ENCODE measurements at regions not wholly inside any gene's neighbourhood (a gene's known extent, or its start where the extent isn't known, plus 50 kb on each side); places are given as distances from the start of the nearest gene placed in this dataset.

GRCh38 chr6:126464245-126464644 lies 124.3 kb downstream of the CENPW start:
- no peak for TF ChIP-seq EP300 (IDR thresholded peaks at IDR 0.05)
- TF ChIP-seq CTCF (IDR thresholded peaks at IDR 0.05) = no peak
- no peak for TF ChIP-seq POLR2A (IDR thresholded peaks at IDR 0.05)
- Histone ChIP-seq H3K27ac (no peak overlapping the region), H3K9me3 (no peaks in the 10 kb centered on the region), H3K36me3 (no peaks in the 10 kb centered on the region), H3K4me1 (ENCODE audit: insufficient read depth) (no peaks in the 10 kb centered on the region), H3K4me3 (no peak overlapping the region), H3K27me3 (no peaks in the 10 kb centered on the region)
- no peak for DNase-seq
- 84 to 96% (median 87%) methylated on average over 1 of the region's 1 CpG for WGBS, 3 donors
- intact Hi-C loops (cut with DNase I) = no loop called here

- no peak overlapping the region for H3K27ac ChIP-seq
- H3K27me3 ChIP-seq = no peaks in the 10 kb centered on the region
- no peak for DNase-seq
- no peak overlapping the region for H3K4me3 ChIP-seq
- no peaks in the 10 kb centered on the region for H3K4me1 ChIP-seq (ENCODE audit: insufficient read depth)
- TF ChIP-seq POLR2A (IDR thresholded peaks at IDR 0.05) (no peak), CTCF (IDR thresholded peaks at IDR 0.05) (no peak), EP300 (IDR thresholded peaks at IDR 0.05) (no peak)
- intact Hi-C loops (cut with DNase I) = no loop called here
- H3K9me3 ChIP-seq = no peaks in the 10 kb centered on the region
- no peaks in the 10 kb centered on the region for H3K36me3 ChIP-seq
Observed at GRCh38 chr6:126475449-126475848, 135.5 kb downstream of the CENPW start.

GRCh38 chr6:126477678-126478077 lies 137.8 kb downstream of the CENPW start:
- H3K4me3 ChIP-seq = no peak overlapping the region
- no peaks in the 10 kb centered on the region for H3K36me3 ChIP-seq
- no peaks in the 10 kb centered on the region for H3K4me1 ChIP-seq (ENCODE audit: insufficient read depth)
- DNase-seq = no peak
- H3K27me3 ChIP-seq = no peaks in the 10 kb centered on the region
- 88 to 95% (median 92%) methylated on average over 1 of the region's 1 CpG for WGBS, 3 donors
- H3K9me3 ChIP-seq = no peaks in the 10 kb centered on the region
- H3K27ac ChIP-seq = no peak overlapping the region
- intact Hi-C loops (cut with DNase I) = no loop called here
- no peak for TF ChIP-seq POLR2A (IDR thresholded peaks at IDR 0.05)
- no peak for TF ChIP-seq EP300 (IDR thresholded peaks at IDR 0.05)
- no peak for TF ChIP-seq CTCF (IDR thresholded peaks at IDR 0.05)

- TF ChIP-seq POLR2A (IDR thresholded peaks at IDR 0.05) (no peak), EP300 (IDR thresholded peaks at IDR 0.05) (no peak), CTCF (IDR thresholded peaks at IDR 0.05) (no peak)
- WGBS, 3 donors = 87 to 94% (median 92%) methylated on average over 2 of the region's 2 CpGs
- H3K4me3 ChIP-seq = no peak overlapping the region
- no peak overlapping the region for H3K27ac ChIP-seq
- H3K27me3 ChIP-seq = no peaks in the 10 kb centered on the region
- intact Hi-C loops (cut with DNase I) = no loop called here
- no peaks in the 10 kb centered on the region for H3K36me3 ChIP-seq
- no peaks in the 10 kb centered on the region for H3K4me1 ChIP-seq (ENCODE audit: insufficient read depth)
- no peaks in the 10 kb centered on the region for H3K9me3 ChIP-seq
- no peak for DNase-seq
Observed at GRCh38 chr6:126480268-126480667, 140.4 kb downstream of the CENPW start.

- Histone ChIP-seq H3K27ac (no peak overlapping the region), H3K36me3 (no peaks in the 10 kb centered on the region), H3K27me3 (no peaks in the 10 kb centered on the region), H3K4me1 (ENCODE audit: insufficient read depth) (no peaks in the 10 kb centered on the region), H3K9me3 (no peaks in the 10 kb centered on the region), H3K4me3 (no peak overlapping the region)
- no peak for DNase-seq
- TF ChIP-seq CTCF (IDR thresholded peaks at IDR 0.05) (no peak), POLR2A (IDR thresholded peaks at IDR 0.05) (no peak), EP300 (IDR thresholded peaks at IDR 0.05) (no peak)
- 94 to 98% (median 97%) methylated on average over 1 of the region's 1 CpG for WGBS, 3 donors
- intact Hi-C loops (cut with DNase I) = no loop called here
Observed at GRCh38 chr6:126481319-126481718, 141.4 kb downstream of the CENPW start.
